OCI-LY1 (cell line): ENCODE measurements at regions not wholly inside any gene's neighbourhood (a gene's known extent, or its start where the extent isn't known, plus 50 kb on each side); places are given as distances from the start of the nearest gene placed in this dataset.

Source experiments
- H2AFZ ChIP-seq: fragments of 200-600 bp; sonication (generic), shearing (Covaris generic); 2 replicates; pipeline ENCODE4 v1.6.0; 2014; ENCODE audit warnings: antibody characterized with exemption, mild to moderate bottlenecking, low read length
- H3F3A ChIP-seq: fragments of 200-600 bp; sonication (generic), shearing (Covaris generic); 2 replicates; pipeline ENCODE4 v1.6.0; 2014; ENCODE audit warnings: mild to moderate bottlenecking, antibody characterized with exemption, low read length, moderate library complexity; ENCODE audit not compliant: insufficient read depth
- H3K27ac ChIP-seq: fragments of 200-600 bp; sonication (generic); 2 replicates; pipeline ENCODE4 v1.5.1; 2014; ENCODE audit warnings: low read length, mixed run types, mild to moderate bottlenecking, low read depth; ENCODE audit not compliant: poor library complexity, severe bottlenecking
- H3K27me3 ChIP-seq: fragments of 200-600 bp; sonication (generic); 2 replicates; pipeline ENCODE4 v1.6.0; 2014; ENCODE audit warnings: antibody characterized with exemption, mild to moderate bottlenecking, low read length, moderate library complexity; ENCODE audit not compliant: insufficient read depth
- H3K36me3 ChIP-seq: fragments of 200-600 bp; sonication (generic); 2 replicates; pipeline ENCODE4 v1.6.1; 2014; ENCODE audit warnings: mild to moderate bottlenecking, antibody characterized with exemption, low read length, moderate library complexity, mixed read lengths; ENCODE audit not compliant: insufficient read depth
- H3K4me1 ChIP-seq: fragments of 200-600 bp; sonication (generic); 2 replicates; pipeline ENCODE4 v1.5.1; 2014; ENCODE audit warnings: mild to moderate bottlenecking, low read length, moderate library complexity; ENCODE audit not compliant: insufficient read depth, severe bottlenecking
- H3K4me2 ChIP-seq: fragments of 200-600 bp; sonication (generic), shearing (Covaris generic); 2 replicates; pipeline ENCODE4 v1.6.1; 2014; ENCODE audit warnings: low read length
- H3K4me3 ChIP-seq: fragments of 200-600 bp; sonication (generic); 2 replicates; pipeline ENCODE4 v1.5.1; 2014; ENCODE audit warnings: low read length, low read depth, mild to moderate bottlenecking, mixed read lengths; ENCODE audit not compliant: poor library complexity, severe bottlenecking
- H3K79me2 ChIP-seq: fragments of 200-600 bp; shearing (Covaris generic); 2 replicates; pipeline ENCODE4 v1.6.1; 2016; ENCODE audit warnings: mixed run types, low read length, mixed read lengths; ENCODE audit not compliant: insufficient read depth
- H3K9ac ChIP-seq: fragments of 200-600 bp; sonication (generic), shearing (Covaris generic); 2 replicates; pipeline ENCODE4 v1.6.1; 2014; ENCODE audit warnings: mild to moderate bottlenecking, low read length, mixed read lengths
- H3K9me2 ChIP-seq: fragments of 200-600 bp; sonication (generic), shearing (Covaris generic); 2 replicates; pipeline ENCODE4 v1.6.1; 2014; ENCODE audit warnings: low read depth, mild to moderate bottlenecking, low read length, mixed read lengths
- H3K9me3 ChIP-seq: fragments of 200-600 bp; shearing (Covaris generic); 2 replicates; pipeline ENCODE4 v1.6.1; 2014; ENCODE audit warnings: low read length, mixed read lengths
- H4K20me1 ChIP-seq: fragments of 200-600 bp; sonication (generic), shearing (Covaris generic); 2 replicates; pipeline ENCODE4 v1.6.0; 2016; ENCODE audit warnings: mild to moderate bottlenecking, low read length; ENCODE audit not compliant: insufficient read depth
- EZH2 ChIP-seq: fragments of 200-600 bp; sonication (generic), shearing (Covaris generic); IDR thresholded peaks from 2 replicates; pipeline ENCODE4 v1.8.0; 2017; ENCODE audit warnings: borderline replicate concordance, mixed run types, mild to moderate bottlenecking, antibody characterized with exemption, low read length, moderate library complexity, mixed read lengths
- TF ChIP-seq, protein P1 (sequence below): fragments of 200-600 bp; sonication (generic), shearing (Covaris generic); IDR thresholded peaks from 2 replicates; pipeline ENCODE4 v1.5.1; 2017; ENCODE audit warnings: mild to moderate bottlenecking, antibody characterized with exemption, low read length, moderate library complexity, mixed read lengths

DNA sequence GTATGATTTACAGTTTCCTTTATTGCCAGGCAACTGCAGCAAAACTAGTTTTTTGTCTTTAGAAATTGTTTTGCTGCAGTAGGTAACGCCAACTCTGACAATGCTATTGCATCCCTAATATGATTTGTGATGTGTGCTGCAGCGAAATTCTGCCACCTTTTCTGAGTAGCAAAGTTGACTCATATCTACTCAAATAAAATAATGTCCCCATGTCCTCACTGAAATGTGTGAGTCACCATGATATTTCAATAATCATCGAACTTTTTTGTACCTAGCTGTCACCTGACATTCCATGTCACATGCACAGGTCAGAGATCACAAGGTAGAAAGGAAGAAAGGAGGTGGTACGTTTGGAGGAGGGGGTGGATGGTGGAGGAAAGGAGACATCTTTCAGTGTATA lies 205.0 kb downstream of the RAD51AP2 start:
- Histone ChIP-seq H3K4me1 (no peaks in the 10 kb centered on the region), H3K27ac (no peak overlapping the region), H3K9me3 (no peaks in the 10 kb centered on the region), H3K4me3 (no peak overlapping the region), H3K9ac (no peak overlapping the region), H3F3A (no peaks in the 10 kb centered on the region), H3K27me3 (no peaks in the 10 kb centered on the region), H2AFZ (no peak overlapping the region), H4K20me1 (no peaks in the 10 kb centered on the region), H3K4me2 (no peak overlapping the region), H3K9me2 (no peaks in the 10 kb centered on the region), H3K79me2 (no peaks in the 10 kb centered on the region), H3K36me3 (no peaks in the 10 kb centered on the region)
- TF ChIP-seq EZH2, result no peak
- TF ChIP-seq, protein P1, sequence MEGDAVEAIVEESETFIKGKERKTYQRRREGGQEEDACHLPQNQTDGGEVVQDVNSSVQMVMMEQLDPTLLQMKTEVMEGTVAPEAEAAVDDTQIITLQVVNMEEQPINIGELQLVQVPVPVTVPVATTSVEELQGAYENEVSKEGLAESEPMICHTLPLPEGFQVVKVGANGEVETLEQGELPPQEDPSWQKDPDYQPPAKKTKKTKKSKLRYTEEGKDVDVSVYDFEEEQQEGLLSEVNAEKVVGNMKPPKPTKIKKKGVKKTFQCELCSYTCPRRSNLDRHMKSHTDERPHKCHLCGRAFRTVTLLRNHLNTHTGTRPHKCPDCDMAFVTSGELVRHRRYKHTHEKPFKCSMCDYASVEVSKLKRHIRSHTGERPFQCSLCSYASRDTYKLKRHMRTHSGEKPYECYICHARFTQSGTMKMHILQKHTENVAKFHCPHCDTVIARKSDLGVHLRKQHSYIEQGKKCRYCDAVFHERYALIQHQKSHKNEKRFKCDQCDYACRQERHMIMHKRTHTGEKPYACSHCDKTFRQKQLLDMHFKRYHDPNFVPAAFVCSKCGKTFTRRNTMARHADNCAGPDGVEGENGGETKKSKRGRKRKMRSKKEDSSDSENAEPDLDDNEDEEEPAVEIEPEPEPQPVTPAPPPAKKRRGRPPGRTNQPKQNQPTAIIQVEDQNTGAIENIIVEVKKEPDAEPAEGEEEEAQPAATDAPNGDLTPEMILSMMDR, result no peak

DNA sequence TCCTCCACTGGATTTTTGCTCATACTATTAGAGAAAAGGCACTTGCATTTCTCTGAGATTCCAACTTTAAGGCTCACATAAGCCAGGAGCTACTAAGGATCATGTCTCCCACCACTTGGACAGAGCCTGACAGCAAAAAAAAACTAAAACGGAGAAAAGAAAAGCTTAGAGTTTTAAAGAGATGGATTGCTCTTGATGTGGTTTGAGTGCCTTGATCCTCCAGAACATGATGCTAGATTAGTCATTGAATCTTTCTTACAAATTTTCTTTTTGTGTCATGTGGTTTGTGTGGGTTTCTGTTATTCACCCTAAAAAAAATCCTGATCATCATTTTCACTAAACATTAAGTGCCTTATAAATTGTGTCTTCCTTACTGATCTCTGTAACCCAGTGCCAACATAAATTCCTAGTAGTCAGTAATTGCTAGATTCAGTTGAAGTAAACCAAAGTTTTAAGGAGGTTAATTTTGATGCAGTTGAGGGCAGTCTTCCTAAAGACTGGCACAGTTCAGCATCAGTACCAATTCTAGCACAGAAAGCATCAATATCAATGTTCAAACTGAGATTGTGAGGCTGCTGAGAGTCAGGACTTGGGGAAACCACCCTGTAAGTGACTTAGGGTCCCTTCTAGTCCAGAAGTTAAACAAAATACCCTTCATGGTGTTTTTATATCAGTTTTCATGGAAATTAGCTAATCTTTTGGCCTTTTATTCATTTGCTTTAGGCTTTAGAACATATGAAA lies 206.3 kb downstream of the RAD51AP2 start:
- H3F3A ChIP-seq, result no peaks in the 10 kb centered on the region
- H3K4me3 ChIP-seq, result no peak overlapping the region
- no peak overlapping the region for H3K9ac ChIP-seq
- H2AFZ ChIP-seq, result no peak overlapping the region
- TF ChIP-seq, protein P1, result no peak
- H3K4me1 ChIP-seq, result no peaks in the 10 kb centered on the region
- H3K36me3 ChIP-seq, result no peaks in the 10 kb centered on the region
- no peaks in the 10 kb centered on the region for H4K20me1 ChIP-seq
- H3K27me3 ChIP-seq, result no peaks in the 10 kb centered on the region
- H3K9me2 ChIP-seq, result no peaks in the 10 kb centered on the region
- H3K9me3 ChIP-seq, result no peaks in the 10 kb centered on the region
- no peaks in the 10 kb centered on the region for H3K79me2 ChIP-seq
- H3K27ac ChIP-seq, result no peak overlapping the region
- no peak overlapping the region for H3K4me2 ChIP-seq

DNA sequence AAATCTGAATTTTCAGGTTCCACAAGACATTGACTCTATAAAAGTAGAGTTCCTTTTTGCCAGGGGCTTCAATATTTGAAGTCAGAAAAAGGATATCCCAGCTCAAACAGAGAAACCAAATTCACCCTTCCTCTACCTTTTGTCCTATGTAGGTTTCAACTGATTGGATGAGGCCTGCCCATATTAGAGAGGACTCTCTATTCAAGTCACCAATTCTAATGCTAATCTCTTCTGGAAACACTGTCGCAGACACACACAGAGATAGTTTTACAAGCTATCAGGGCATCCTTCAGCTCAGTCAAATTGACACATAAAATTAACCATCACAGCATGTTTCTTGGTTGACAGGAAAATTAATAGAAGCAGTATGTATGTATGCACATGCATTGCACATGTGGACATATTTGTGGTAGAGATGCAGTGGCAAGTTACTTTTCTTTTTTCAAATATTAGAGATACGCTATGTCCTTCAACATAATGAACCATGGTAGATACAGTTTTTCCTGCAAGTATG lies 207.1 kb downstream of the RAD51AP2 start:
- TF ChIP-seq, protein P1, result no peak
- TF ChIP-seq EZH2, result no peak

More for the DNA sequence above, 207.1 kb downstream of the RAD51AP2 start:
- H3K9me2 ChIP-seq, result no peaks in the 10 kb centered on the region
- H4K20me1 ChIP-seq, result no peaks in the 10 kb centered on the region
- H3K4me3 ChIP-seq, result no peak overlapping the region
- no peak overlapping the region for H3K9ac ChIP-seq
- no peak overlapping the region for H2AFZ ChIP-seq
- no peak overlapping the region for H3K27ac ChIP-seq
- no peaks in the 10 kb centered on the region for H3K27me3 ChIP-seq
- H3K4me2 ChIP-seq, result no peak overlapping the region
- H3K36me3 ChIP-seq, result no peaks in the 10 kb centered on the region
- H3K9me3 ChIP-seq, result no peaks in the 10 kb centered on the region
- no peaks in the 10 kb centered on the region for H3K4me1 ChIP-seq
- no peaks in the 10 kb centered on the region for H3F3A ChIP-seq
- H3K79me2 ChIP-seq, result no peaks in the 10 kb centered on the region
